ENCODE measurements at regions not wholly inside any gene's neighbourhood (a gene's known extent, or its start where the extent isn't known, plus 50 kb on each side); places are given as distances from the start of the nearest gene placed in this dataset.

GRCh38 chr7:31445686-31446355 lies 68.1 kb upstream of the ITPRID1 start:
- no peak overlapping the region for H3K4me3 ChIP-seq
- H3K4me1 ChIP-seq, result no peaks in the 10 kb centered on the region
- intact Hi-C loops (cut with DNase I), result no loop called here
- no peaks in the 10 kb centered on the region for H3K36me3 ChIP-seq
- H3K27me3 ChIP-seq, result no peaks in the 10 kb centered on the region
- no peaks in the 10 kb centered on the region for H3K9me3 ChIP-seq
- TF ChIP-seq CTCF (IDR thresholded peaks at IDR 0.05) (no peak), POLR2AphosphoS5 (IDR thresholded peaks at IDR 0.05; ENCODE audit: insufficient read depth in 1 of 2, low read depth in 1 of 2) (no peak), POLR2A (IDR thresholded peaks at IDR 0.05) (no peak)
- DNase-seq (ENCODE audit: extremely low spot score in 2 of 2), result no peak
- no peak overlapping the region for H3K27ac ChIP-seq

DNA sequence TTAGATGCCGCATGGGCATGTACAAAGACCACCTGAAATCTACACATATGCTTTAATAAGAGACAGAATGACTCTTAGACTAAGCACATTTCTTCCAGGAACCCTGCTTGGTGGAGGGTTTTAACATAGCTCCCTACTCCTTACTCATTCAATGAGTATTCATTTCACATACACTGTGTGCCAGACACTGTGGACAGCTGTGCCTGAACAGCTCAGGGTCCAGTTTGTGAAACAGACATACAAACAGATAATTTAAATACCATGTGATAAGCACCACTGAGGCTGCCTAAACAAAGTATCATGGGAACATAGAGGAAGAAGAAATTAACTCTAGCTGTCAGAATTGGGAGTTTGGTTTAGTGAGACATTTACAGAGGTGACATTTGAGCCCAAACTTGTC lies 65.2 kb upstream of the ITPRID1 start:
- intact Hi-C loops (cut with DNase I), result no loop called here
- H3K4me3 ChIP-seq, result no peak overlapping the region
- no peaks in the 10 kb centered on the region for H3K27me3 ChIP-seq
- no peak for DNase-seq (ENCODE audit: extremely low spot score in 2 of 2)
- H3K36me3 ChIP-seq, result no peaks in the 10 kb centered on the region
- TF ChIP-seq CTCF (IDR thresholded peaks at IDR 0.05), result no peak
- TF ChIP-seq POLR2A (IDR thresholded peaks at IDR 0.05), result no peak
- TF ChIP-seq POLR2AphosphoS5 (IDR thresholded peaks at IDR 0.05; ENCODE audit: insufficient read depth in 1 of 2, low read depth in 1 of 2), result no peak
- H3K27ac ChIP-seq, result no peak overlapping the region
- H3K4me1 ChIP-seq, result no peaks in the 10 kb centered on the region
- H3K9me3 ChIP-seq, result no peaks in the 10 kb centered on the region

DNA sequence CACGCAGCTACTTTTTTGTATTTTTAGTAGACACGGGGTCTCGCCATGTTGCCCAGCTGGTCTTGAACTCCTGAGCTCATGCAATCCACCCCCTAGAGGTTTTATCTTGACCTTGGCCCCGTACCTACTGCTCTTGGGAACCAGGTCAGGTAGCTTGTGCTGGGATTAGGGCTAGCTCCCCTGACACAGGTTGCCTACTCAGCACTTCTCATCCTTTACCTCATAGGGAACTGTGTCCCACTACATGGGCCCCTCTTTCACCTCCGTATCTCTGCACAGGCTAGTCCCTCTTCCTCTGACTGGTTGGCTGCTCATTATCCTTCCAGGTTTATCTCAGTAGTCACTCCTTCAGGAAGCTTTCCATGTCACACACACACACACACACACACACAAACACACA lies 58.0 kb upstream of the ITPRID1 start:
- no peak for TF ChIP-seq POLR2A (IDR thresholded peaks at IDR 0.05)
- no peak for TF ChIP-seq CTCF (IDR thresholded peaks at IDR 0.05)
- TF ChIP-seq POLR2AphosphoS5 (IDR thresholded peaks at IDR 0.05; ENCODE audit: insufficient read depth in 1 of 2, low read depth in 1 of 2), result no peak
- H3K9me3 ChIP-seq, result no peaks in the 10 kb centered on the region
- no peaks in the 10 kb centered on the region for H3K27me3 ChIP-seq
- H3K36me3 ChIP-seq, result no peaks in the 10 kb centered on the region
- DNase-seq (ENCODE audit: extremely low spot score in 2 of 2), result no peak
- H3K4me3 ChIP-seq, result no peak overlapping the region
- intact Hi-C loops (cut with DNase I), result no loop called here
- no peak overlapping the region for H3K27ac ChIP-seq
- no peaks in the 10 kb centered on the region for H3K4me1 ChIP-seq

DNA sequence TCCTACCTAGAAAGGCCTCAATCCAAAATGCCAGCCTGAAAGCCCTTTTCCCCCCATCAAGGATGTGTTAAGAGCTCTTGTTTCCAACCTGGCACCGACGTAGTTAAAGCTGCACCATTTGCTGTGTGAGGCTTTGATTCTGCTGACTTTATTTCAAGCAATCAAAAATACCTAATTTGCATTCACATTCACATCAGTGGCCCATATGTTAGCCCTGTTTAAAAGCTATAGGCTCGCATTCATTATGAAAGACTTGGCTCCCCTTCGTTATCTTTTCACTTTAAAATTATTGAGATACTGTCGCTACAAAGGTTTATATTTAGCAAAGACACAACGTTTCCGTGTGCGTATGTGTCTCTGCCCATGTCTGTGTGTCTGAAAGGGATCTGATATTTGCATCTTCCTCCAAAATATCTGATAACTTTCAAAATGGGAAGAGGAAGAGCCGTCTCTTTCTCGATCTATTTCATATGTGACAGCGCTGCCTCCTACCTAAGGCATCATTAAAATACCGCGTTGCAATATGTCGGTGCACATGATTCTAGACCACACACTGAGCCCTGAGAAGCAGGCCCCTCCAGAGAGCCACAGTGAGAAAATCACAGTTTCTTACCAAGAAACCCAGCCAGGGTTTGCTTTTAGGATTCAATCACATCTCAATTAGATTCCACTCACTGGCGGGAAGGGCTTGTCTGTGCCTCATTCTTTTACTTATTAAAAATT lies 57.1 kb upstream of the ITPRID1 start:
- no peak overlapping the region for H3K4me3 ChIP-seq
- no peak for DNase-seq (ENCODE audit: extremely low spot score in 2 of 2)
- H3K9me3 ChIP-seq, result no peaks in the 10 kb centered on the region
- TF ChIP-seq CTCF (IDR thresholded peaks at IDR 0.05) (no peak), POLR2AphosphoS5 (IDR thresholded peaks at IDR 0.05; ENCODE audit: insufficient read depth in 1 of 2, low read depth in 1 of 2) (no peak), POLR2A (IDR thresholded peaks at IDR 0.05) (no peak)
- intact Hi-C loops (cut with DNase I), result no loop called here
- H3K27me3 ChIP-seq, result no peaks in the 10 kb centered on the region
- H3K36me3 ChIP-seq, result no peaks in the 10 kb centered on the region
- no peaks in the 10 kb centered on the region for H3K4me1 ChIP-seq
- H3K27ac ChIP-seq, result no peak overlapping the region

GRCh38 chr7:31457551-31457950 lies 56.3 kb upstream of the ITPRID1 start:
- intact Hi-C loops (cut with DNase I), result no loop called here
- H3K4me1 ChIP-seq, result no peaks in the 10 kb centered on the region
- TF ChIP-seq CTCF (IDR thresholded peaks at IDR 0.05), result no peak

More at GRCh38 chr7:31457551-31457950, 56.3 kb upstream of the ITPRID1 start:
- H3K4me3 ChIP-seq, result no peak overlapping the region
- H3K9me3 ChIP-seq, result no peaks in the 10 kb centered on the region
- no peaks in the 10 kb centered on the region for H3K36me3 ChIP-seq
- H3K27me3 ChIP-seq, result no peaks in the 10 kb centered on the region
- no peak for DNase-seq (ENCODE audit: extremely low spot score in 2 of 2)
- H3K27ac ChIP-seq, result no peak overlapping the region

Measured in vagina (tissue), 2 donors.